ENCODE measurements at regions not wholly inside any gene's neighbourhood (a gene's known extent, or its start where the extent isn't known, plus 50 kb on each side); places are given as distances from the start of the nearest gene placed in this dataset.

GRCh38 chr5:34411470-34412346 lies 244.4 kb upstream of the RAI14 start:
- Histone ChIP-seq H3K27ac (replicated peaks) (no peak overlapping the region), H3K27me3 (ENCODE audit: insufficient read depth, poor library complexity, severe bottlenecking) (no peaks in the 10 kb centered on the region), H3K4me3 (replicated peaks; ENCODE audit: insufficient read depth, low read length) (no peak overlapping the region)
- no peak for DNase-seq (ENCODE audit: low read depth in 1 of 2, low spot score in 1 of 2)
- TF ChIP-seq GABPA (IDR thresholded peaks at IDR 0.05; ENCODE audit: low read depth) (no peak), CTCF (IDR thresholded peaks at IDR 0.05; ENCODE audit: insufficient read depth, low read length) (no peak), REST (IDR thresholded peaks at IDR 0.05; ENCODE audit: insufficient replicate concordance, low read depth) (no peak), POLR2AphosphoS5 (IDR thresholded peaks at IDR 0.05; ENCODE audit: low read depth) (no peak), SPI1 (IDR thresholded peaks at IDR 0.05; ENCODE audit: borderline replicate concordance, low read depth) (no peak)

GRCh38 chr5:34412736-34413135 lies 243.4 kb upstream of the RAI14 start:
- Histone ChIP-seq H3K27me3 (ENCODE audit: insufficient read depth, poor library complexity, severe bottlenecking) (no peaks in the 10 kb centered on the region), H3K4me3 (replicated peaks; ENCODE audit: insufficient read depth, low read length) (no peak overlapping the region), H3K27ac (replicated peaks) (no peak overlapping the region)
- TF ChIP-seq SPI1 (IDR thresholded peaks at IDR 0.05; ENCODE audit: borderline replicate concordance, low read depth) (no peak), POLR2AphosphoS5 (IDR thresholded peaks at IDR 0.05; ENCODE audit: low read depth) (no peak), CTCF (IDR thresholded peaks at IDR 0.05; ENCODE audit: insufficient read depth, low read length) (no peak), REST (IDR thresholded peaks at IDR 0.05; ENCODE audit: insufficient replicate concordance, low read depth) (no peak), GABPA (IDR thresholded peaks at IDR 0.05; ENCODE audit: low read depth) (no peak)
- no peak for DNase-seq (ENCODE audit: low read depth in 1 of 2, low spot score in 1 of 2)

GRCh38 chr5:34415559-34416198 lies 240.4 kb upstream of the RAI14 start:
- DNase-seq (ENCODE audit: low read depth in 1 of 2, low spot score in 1 of 2): no peak
- H3K27ac ChIP-seq (replicated peaks): no peak overlapping the region
- H3K4me3 ChIP-seq (replicated peaks; ENCODE audit: insufficient read depth, low read length): no peak overlapping the region
- TF ChIP-seq GABPA (IDR thresholded peaks at IDR 0.05; ENCODE audit: low read depth) (no peak), POLR2AphosphoS5 (IDR thresholded peaks at IDR 0.05; ENCODE audit: low read depth) (no peak), SPI1 (IDR thresholded peaks at IDR 0.05; ENCODE audit: borderline replicate concordance, low read depth) (no peak), CTCF (IDR thresholded peaks at IDR 0.05; ENCODE audit: insufficient read depth, low read length) (no peak), REST (IDR thresholded peaks at IDR 0.05; ENCODE audit: insufficient replicate concordance, low read depth) (no peak)
- no peaks in the 10 kb centered on the region for H3K27me3 ChIP-seq (ENCODE audit: insufficient read depth, poor library complexity, severe bottlenecking)

Data from HL-60 (cell line).